Daoy (cell line): ENCODE measurements at regions not wholly inside any gene's neighbourhood (a gene's known extent, or its start where the extent isn't known, plus 50 kb on each side); places are given as distances from the start of the nearest gene placed in this dataset.
"Not testable (repeated sequence)": the region's sequence is repeated elsewhere in the genome, so short reads cannot be mapped to it uniquely, and the experiment has no call there.

Experiments
- DNase-seq: peaks from one replicate; pipeline ENCODE4 v3.0.0-alpha.2; 2015; ENCODE audit warnings: low read depth

- DNase-seq: no peak
Observed at GRCh38 chr2:144920755-144921530, 401.0 kb upstream of the ZEB2 start.

- DNase-seq: no peak
Observed at GRCh38 chr2:144914622-144915318, 394.9 kb upstream of the ZEB2 start.

GRCh38 chr2:144914113-144914512 is 394.2 kb upstream of the ZEB2 start:
- DNase-seq: no peak

- no peak for DNase-seq
Observed at GRCh38 chr2:144912206-144912605, 392.3 kb upstream of the ZEB2 start.

GRCh38 chr2:144905956-144906355 is 386.0 kb upstream of the ZEB2 start:
- no peak for DNase-seq

- no peak for DNase-seq
Observed at GRCh38 chr2:144904612-144905011, 384.7 kb upstream of the ZEB2 start.

GRCh38 chr2:144903045-144903444 is 383.1 kb upstream of the ZEB2 start:
- not testable (repeated sequence) for DNase-seq

GRCh38 chr2:144901386-144901785 is 381.5 kb upstream of the ZEB2 start:
- DNase-seq: not testable (repeated sequence)

GRCh38 chr2:144896341-144896740 is 376.4 kb upstream of the ZEB2 start:
- DNase-seq: no peak

GRCh38 chr2:144894612-144895599 is 375.0 kb upstream of the ZEB2 start:
- DNase-seq: no peak

GRCh38 chr2:144893464-144893863 is 373.5 kb upstream of the ZEB2 start:
- DNase-seq: no peak

GRCh38 chr2:144890828-144891227 is 370.9 kb upstream of the ZEB2 start:
- DNase-seq: peak; percentile 25

GRCh38 chr2:144889348-144889747 is 369.4 kb upstream of the ZEB2 start:
- DNase-seq: no peak

- DNase-seq: no peak
Observed at GRCh38 chr2:144886862-144887261, 366.9 kb upstream of the ZEB2 start.

GRCh38 chr2:144877893-144878292 is 358.0 kb upstream of the ZEB2 start:
- DNase-seq: no peak

GRCh38 chr2:144876013-144876412 is 356.1 kb upstream of the ZEB2 start:
- no peak for DNase-seq

GRCh38 chr2:144875290-144875969 is 355.5 kb upstream of the ZEB2 start:
- DNase-seq: no peak

- no peak for DNase-seq
Observed at GRCh38 chr2:144865670-144866069, 345.8 kb upstream of the ZEB2 start.

- DNase-seq: no peak
Observed at GRCh38 chr2:144859716-144860115, 339.8 kb upstream of the ZEB2 start.

- no peak for DNase-seq
Observed at GRCh38 chr2:144858211-144858610, 338.3 kb upstream of the ZEB2 start.

- DNase-seq: no peak
Observed at GRCh38 chr2:144854596-144854995, 334.7 kb upstream of the ZEB2 start.

- no peak for DNase-seq
Observed at GRCh38 chr2:144849612-144850011, 329.7 kb upstream of the ZEB2 start.
